ENCODE measurements at regions not wholly inside any gene's neighbourhood (a gene's known extent, or its start where the extent isn't known, plus 50 kb on each side); places are given as distances from the start of the nearest gene placed in this dataset.

DNA sequence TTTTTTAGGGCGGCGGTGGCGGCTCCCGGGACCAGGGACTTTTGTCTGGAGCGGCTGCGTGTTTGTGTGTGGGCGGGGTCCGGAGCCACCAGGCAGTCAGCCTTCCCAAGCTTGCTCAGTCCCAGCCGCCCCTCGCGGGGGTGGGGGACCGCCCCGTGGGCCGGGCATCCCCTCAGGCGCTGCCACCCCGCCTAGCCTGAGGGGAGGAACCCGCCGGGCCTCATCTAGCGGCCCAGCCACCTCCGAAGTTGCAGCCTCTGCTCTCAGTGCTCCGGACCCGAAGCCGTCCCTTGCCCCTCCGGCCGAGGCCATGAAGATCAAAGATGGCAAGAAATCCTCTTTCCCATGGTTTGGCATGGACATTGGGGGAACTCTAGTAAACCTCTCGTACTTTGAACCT is 235.2 kb downstream of the OR4C45 start:
- H2AFZ ChIP-seq (ENCODE audit: low read length), result no peak overlapping the region
- no peaks in the 10 kb centered on the region for H3K79me2 ChIP-seq (ENCODE audit: insufficient read depth, low read depth, low read length)
- no peaks in the 10 kb centered on the region for H3K4me1 ChIP-seq (ENCODE audit: insufficient read depth, low read length, poor library complexity, severe bottlenecking)
- H3K36me3 ChIP-seq (ENCODE audit: insufficient read depth, low read length), result no peaks in the 10 kb centered on the region
- no TSS peak for BruUV-seq (replicated peaks)
- no peaks in the 10 kb centered on the region for H3K9me2 ChIP-seq (ENCODE audit: insufficient read depth, low read length)
- no peak overlapping the region for H3K4me3 ChIP-seq (ENCODE audit: low read depth, low read length, poor library complexity, severe bottlenecking)
- H4K20me1 ChIP-seq (ENCODE audit: insufficient read depth, low read length), result no peaks in the 10 kb centered on the region
- H3K4me2 ChIP-seq (ENCODE audit: low read length), result no peak overlapping the region
- H3K27ac ChIP-seq (ENCODE audit: low read depth, low read length, poor library complexity, severe bottlenecking), result no peak overlapping the region
- intact Hi-C loops (cut with micrococcal nuclease; ENCODE audit: unreplicated experiment), result no loop called here
- no peak for DNase-seq (ENCODE audit: low spot score)
- ChIA-PET CTCF (ENCODE audit: unreplicated experiment) (no interaction called here), POLR2A (no interaction called here)
- TF ChIP-seq EZH2phosphoT487 (IDR thresholded peaks at IDR 0.05; ENCODE audit: borderline replicate concordance, low read depth, low read length), result no peak
- TF ChIP-seq, protein P1, sequence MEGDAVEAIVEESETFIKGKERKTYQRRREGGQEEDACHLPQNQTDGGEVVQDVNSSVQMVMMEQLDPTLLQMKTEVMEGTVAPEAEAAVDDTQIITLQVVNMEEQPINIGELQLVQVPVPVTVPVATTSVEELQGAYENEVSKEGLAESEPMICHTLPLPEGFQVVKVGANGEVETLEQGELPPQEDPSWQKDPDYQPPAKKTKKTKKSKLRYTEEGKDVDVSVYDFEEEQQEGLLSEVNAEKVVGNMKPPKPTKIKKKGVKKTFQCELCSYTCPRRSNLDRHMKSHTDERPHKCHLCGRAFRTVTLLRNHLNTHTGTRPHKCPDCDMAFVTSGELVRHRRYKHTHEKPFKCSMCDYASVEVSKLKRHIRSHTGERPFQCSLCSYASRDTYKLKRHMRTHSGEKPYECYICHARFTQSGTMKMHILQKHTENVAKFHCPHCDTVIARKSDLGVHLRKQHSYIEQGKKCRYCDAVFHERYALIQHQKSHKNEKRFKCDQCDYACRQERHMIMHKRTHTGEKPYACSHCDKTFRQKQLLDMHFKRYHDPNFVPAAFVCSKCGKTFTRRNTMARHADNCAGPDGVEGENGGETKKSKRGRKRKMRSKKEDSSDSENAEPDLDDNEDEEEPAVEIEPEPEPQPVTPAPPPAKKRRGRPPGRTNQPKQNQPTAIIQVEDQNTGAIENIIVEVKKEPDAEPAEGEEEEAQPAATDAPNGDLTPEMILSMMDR (conservative IDR thresholded peaks at IDR 0.05; ENCODE audit: low read length), result no peak
- no peaks in the 10 kb centered on the region for H3K9me3 ChIP-seq (ENCODE audit: low read length)

DNA sequence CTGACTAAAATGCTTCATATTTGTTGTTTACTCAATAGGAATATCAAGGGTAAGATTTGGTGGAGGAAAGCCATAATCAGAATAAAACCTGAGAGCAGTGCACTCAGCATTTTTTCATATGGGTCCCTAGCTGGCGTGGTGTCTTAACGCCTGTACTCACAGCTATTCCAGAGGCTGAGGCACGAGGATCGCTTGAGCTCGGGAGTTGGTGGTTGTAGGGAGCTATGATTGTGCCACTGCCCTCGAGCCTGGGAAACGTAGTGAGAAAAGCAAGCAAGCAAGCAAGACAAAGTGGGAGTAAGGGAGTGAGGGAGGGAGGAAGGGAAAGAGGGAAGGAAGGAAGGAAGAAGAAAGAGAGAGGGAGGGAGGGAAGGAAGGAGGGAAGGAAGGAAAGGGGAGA is 242.5 kb downstream of the OR4C45 start:
- no TSS peak for BruUV-seq (replicated peaks)

DNA sequence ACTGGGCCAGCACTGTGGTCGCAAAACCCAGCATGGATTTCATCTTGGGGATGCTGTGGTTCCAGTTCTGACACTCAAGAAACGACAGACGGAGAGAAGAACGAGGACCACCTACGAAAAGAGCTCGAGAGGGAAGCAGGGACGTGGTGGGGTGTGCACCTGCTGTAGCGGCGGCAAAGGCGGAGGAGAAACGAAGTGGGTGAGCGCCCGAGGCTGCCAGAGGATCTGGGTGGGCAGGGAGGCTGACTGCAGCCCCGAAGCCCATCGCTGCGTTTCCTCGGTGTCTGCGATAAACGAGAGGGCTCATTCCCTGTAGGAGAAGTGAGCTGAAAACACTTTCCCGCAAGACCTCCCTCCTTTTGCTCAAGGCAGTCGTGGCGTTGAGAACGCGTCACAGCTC is 246.1 kb downstream of the OR4C45 start:
- no peak for DNase-seq (ENCODE audit: low spot score)
- Histone ChIP-seq H3K27ac (ENCODE audit: low read depth, low read length, poor library complexity, severe bottlenecking) (no peak overlapping the region), H3K9me3 (ENCODE audit: low read length) (0 out of 2 replicates have a peak, but pooled peaks cover 4% of the 10 kb centered on the region), H3K79me2 (ENCODE audit: insufficient read depth, low read depth, low read length) (no peaks in the 10 kb centered on the region), H4K20me1 (ENCODE audit: insufficient read depth, low read length) (no peaks in the 10 kb centered on the region), H3K36me3 (ENCODE audit: insufficient read depth, low read length) (no peaks in the 10 kb centered on the region), H3K4me3 (ENCODE audit: low read depth, low read length, poor library complexity, severe bottlenecking) (no peak overlapping the region), H3K9me2 (ENCODE audit: insufficient read depth, low read length) (no peaks in the 10 kb centered on the region), H2AFZ (ENCODE audit: low read length) (no peak overlapping the region), H3K4me2 (ENCODE audit: low read length) (no peak overlapping the region), H3K4me1 (ENCODE audit: insufficient read depth, low read length, poor library complexity, severe bottlenecking) (no peaks in the 10 kb centered on the region)
- ChIA-PET CTCF (ENCODE audit: unreplicated experiment) (no interaction called here), POLR2A (no interaction called here)
- intact Hi-C loops (cut with micrococcal nuclease; ENCODE audit: unreplicated experiment), result no loop called here
- BruUV-seq (replicated peaks), result no TSS peak
- TF ChIP-seq, protein P1 (conservative IDR thresholded peaks at IDR 0.05; ENCODE audit: low read length), result no peak
- no peak for TF ChIP-seq EZH2phosphoT487 (IDR thresholded peaks at IDR 0.05; ENCODE audit: borderline replicate concordance, low read depth, low read length)

More for the DNA sequence above, 242.5 kb downstream of the OR4C45 start:
- ChIA-PET CTCF (ENCODE audit: unreplicated experiment) (no interaction called here), POLR2A (no interaction called here)
- Histone ChIP-seq H2AFZ (ENCODE audit: low read length) (no peak overlapping the region), H3K9me2 (ENCODE audit: insufficient read depth, low read length) (no peaks in the 10 kb centered on the region), H3K79me2 (ENCODE audit: insufficient read depth, low read depth, low read length) (no peaks in the 10 kb centered on the region), H3K4me2 (ENCODE audit: low read length) (no peak overlapping the region), H4K20me1 (ENCODE audit: insufficient read depth, low read length) (no peaks in the 10 kb centered on the region), H3K36me3 (ENCODE audit: insufficient read depth, low read length) (no peaks in the 10 kb centered on the region), H3K9me3 (ENCODE audit: low read length) (no peaks in the 10 kb centered on the region), H3K4me1 (ENCODE audit: insufficient read depth, low read length, poor library complexity, severe bottlenecking) (no peaks in the 10 kb centered on the region), H3K4me3 (ENCODE audit: low read depth, low read length, poor library complexity, severe bottlenecking) (no peak overlapping the region), H3K27ac (ENCODE audit: low read depth, low read length, poor library complexity, severe bottlenecking) (no peak overlapping the region)
- DNase-seq (ENCODE audit: low spot score), result no peak
- TF ChIP-seq, protein P1 (conservative IDR thresholded peaks at IDR 0.05; ENCODE audit: low read length), result no peak
- no peak for TF ChIP-seq EZH2phosphoT487 (IDR thresholded peaks at IDR 0.05; ENCODE audit: borderline replicate concordance, low read depth, low read length)
- intact Hi-C loops (cut with micrococcal nuclease; ENCODE audit: unreplicated experiment), result no loop called here

All from OCI-LY7 (cell line).